Nephron (organoid): ENCODE measurements at regions not wholly inside any gene's neighbourhood (a gene's known extent, or its start where the extent isn't known, plus 50 kb on each side); places are given as distances from the start of the nearest gene placed in this dataset.

Experiments
- H3K27ac Mint-ChIP-seq, 3 experiments: 2 replicates each; pipeline ENCODE4 v1.8.0; 2020; ENCODE audit warnings: mixed read lengths in 3 of 3, mild to moderate bottlenecking in 2 of 3, moderate library complexity in 1 of 3
- H3K27me3 Mint-ChIP-seq: 2 replicates; pipeline ENCODE4 v1.8.0; 2021; ENCODE audit warnings: low read depth, mild to moderate bottlenecking, moderate library complexity, mixed read lengths
- H3K36me3 Mint-ChIP-seq: 2 replicates; pipeline ENCODE4 v1.8.0; 2020; ENCODE audit warnings: low read depth, mixed read lengths
- H3K4me1 Mint-ChIP-seq: 2 replicates; pipeline ENCODE4 v1.8.0; 2020; ENCODE audit warnings: mixed read lengths
- H3K4me3 Mint-ChIP-seq, 3 experiments: 2 replicates each; pipeline ENCODE4 v1.8.0; 2020; ENCODE audit warnings: mild to moderate bottlenecking in 3 of 3, mixed read lengths in 3 of 3, moderate library complexity in 2 of 3
- H3K9me3 Mint-ChIP-seq: 2 replicates; pipeline ENCODE4 v1.8.0; 2020; ENCODE audit warnings: mixed read lengths
- TF ChIP-seq, protein P1 (sequence below), 3 experiments: fragments of 200-600 bp; sonication (generic); IDR thresholded peaks; one replicate each; pipeline ENCODE4 v1.5.0; 2021; ENCODE audit warnings: antibody characterized with exemption in 3 of 3; ENCODE audit not compliant: unreplicated experiment in 3 of 3

DNA sequence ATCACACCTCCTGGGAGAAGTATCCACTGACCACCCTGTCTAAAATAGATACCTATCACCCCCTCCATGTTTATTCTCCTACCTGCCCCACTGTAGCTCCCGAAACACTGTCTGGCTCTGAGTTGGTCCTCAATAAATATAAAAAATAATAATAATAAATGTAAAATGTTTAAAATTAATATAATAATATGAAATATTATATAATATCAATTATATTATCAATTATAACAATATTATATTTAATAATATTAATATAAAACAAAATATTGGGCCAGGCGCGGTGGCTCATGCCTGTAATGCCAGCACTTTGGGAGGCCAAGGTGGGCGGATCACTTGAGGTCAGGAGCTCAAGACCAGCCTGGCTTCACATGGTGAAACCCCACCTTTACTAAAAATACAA is 52.3 kb upstream of the TIAM1 start:
- H3K27ac Mint-ChIP-seq = no peak overlapping the region
- no peak overlapping the region for H3K4me3 Mint-ChIP-seq
- peaks cover 32% of the 10 kb centered on the region for H3K4me1 Mint-ChIP-seq
- H3K36me3 Mint-ChIP-seq = no peaks in the 10 kb centered on the region
- TF ChIP-seq, protein P1, sequence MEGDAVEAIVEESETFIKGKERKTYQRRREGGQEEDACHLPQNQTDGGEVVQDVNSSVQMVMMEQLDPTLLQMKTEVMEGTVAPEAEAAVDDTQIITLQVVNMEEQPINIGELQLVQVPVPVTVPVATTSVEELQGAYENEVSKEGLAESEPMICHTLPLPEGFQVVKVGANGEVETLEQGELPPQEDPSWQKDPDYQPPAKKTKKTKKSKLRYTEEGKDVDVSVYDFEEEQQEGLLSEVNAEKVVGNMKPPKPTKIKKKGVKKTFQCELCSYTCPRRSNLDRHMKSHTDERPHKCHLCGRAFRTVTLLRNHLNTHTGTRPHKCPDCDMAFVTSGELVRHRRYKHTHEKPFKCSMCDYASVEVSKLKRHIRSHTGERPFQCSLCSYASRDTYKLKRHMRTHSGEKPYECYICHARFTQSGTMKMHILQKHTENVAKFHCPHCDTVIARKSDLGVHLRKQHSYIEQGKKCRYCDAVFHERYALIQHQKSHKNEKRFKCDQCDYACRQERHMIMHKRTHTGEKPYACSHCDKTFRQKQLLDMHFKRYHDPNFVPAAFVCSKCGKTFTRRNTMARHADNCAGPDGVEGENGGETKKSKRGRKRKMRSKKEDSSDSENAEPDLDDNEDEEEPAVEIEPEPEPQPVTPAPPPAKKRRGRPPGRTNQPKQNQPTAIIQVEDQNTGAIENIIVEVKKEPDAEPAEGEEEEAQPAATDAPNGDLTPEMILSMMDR (IDR thresholded peaks at IDR 0.05; ENCODE audit: unreplicated experiment in 3 of 3) = no peak
- H3K27me3 Mint-ChIP-seq = peaks cover 23% of the 10 kb centered on the region
- no peaks in the 10 kb centered on the region for H3K9me3 Mint-ChIP-seq

DNA sequence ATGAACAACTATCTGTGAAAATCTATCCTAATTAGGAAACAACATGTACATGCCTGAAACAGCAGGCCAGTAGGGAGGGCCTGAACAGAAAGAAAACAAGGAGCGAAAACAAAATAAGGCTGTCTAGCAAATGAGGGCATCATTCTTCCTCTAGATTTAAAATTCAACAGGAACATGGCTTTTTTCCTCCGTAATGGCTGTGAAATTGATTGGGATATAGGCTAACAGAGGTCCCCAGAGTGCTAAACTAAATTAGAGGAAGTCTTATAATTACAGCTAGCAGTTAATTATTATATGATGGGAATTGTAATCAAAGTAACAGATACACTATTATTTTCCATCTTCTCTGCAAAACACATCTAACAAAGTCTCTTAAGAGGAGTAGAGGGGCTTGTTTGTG is 51.7 kb upstream of the TIAM1 start:
- Mint-ChIP-seq H3K27ac (peak overlapping the region; percentile 1 to 29 (median 13)), H3K27me3 (peaks cover 19% of the 10 kb centered on the region), H3K36me3 (no peaks in the 10 kb centered on the region), H3K4me3 (no peak overlapping the region), H3K4me1 (peaks cover 32% of the 10 kb centered on the region), H3K9me3 (no peaks in the 10 kb centered on the region)
- TF ChIP-seq, protein P1 (IDR thresholded peaks at IDR 0.05; ENCODE audit: unreplicated experiment in 3 of 3) = no peak

DNA sequence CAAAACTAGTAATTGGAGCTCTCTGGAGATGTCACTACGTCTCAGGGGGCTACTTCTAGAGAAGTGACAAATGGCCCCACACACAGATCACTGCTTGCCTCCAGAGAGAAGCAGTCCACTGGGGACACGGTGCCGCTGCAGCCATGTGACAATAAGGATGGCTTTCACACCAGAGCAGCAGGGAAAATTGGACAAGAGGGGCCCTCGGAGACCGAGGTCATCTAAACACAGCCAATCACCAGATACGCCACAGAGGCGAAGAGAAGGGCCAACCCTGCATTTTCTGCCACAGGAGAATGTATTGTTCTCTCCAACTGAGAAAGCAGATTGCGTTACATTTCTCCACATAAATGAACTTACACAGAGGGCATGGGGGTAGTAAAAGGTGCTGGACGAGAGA is 51.2 kb upstream of the TIAM1 start:
- TF ChIP-seq, protein P1 (IDR thresholded peaks at IDR 0.05; ENCODE audit: unreplicated experiment in 3 of 3) = no peak
- H3K9me3 Mint-ChIP-seq = no peaks in the 10 kb centered on the region
- no peak overlapping the region for H3K4me3 Mint-ChIP-seq
- H3K36me3 Mint-ChIP-seq = no peaks in the 10 kb centered on the region
- peak overlapping the region; percentile 1 to 29 (median 13) for H3K27ac Mint-ChIP-seq
- H3K27me3 Mint-ChIP-seq = peaks cover 19% of the 10 kb centered on the region
- peaks cover 32% of the 10 kb centered on the region for H3K4me1 Mint-ChIP-seq

DNA sequence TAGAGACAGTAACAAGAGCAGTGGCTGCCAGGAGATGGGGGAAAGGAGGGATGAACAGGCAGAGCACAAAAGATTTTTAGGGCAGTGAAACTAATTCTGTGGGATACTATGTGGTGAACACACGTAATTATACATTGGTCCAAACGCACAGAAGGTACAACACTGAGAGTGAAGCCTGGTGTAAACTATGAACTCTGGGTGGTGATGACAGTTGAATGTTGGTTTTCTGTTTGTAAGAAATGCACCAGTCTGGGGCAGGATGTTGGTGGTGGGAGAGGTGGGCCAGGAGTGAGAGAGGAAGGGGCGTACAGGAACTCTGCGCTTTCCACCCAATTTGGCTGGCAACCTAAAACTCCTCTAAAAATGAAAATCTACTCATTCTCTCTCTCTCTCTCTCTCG is 50.2 kb upstream of the TIAM1 start:
- H3K27ac Mint-ChIP-seq = peak overlapping the region in 1 of 3 experiments; percentile 26
- peaks cover 19% of the 10 kb centered on the region for H3K27me3 Mint-ChIP-seq
- H3K4me3 Mint-ChIP-seq = no peak overlapping the region
- TF ChIP-seq, protein P1 (IDR thresholded peaks at IDR 0.05; ENCODE audit: unreplicated experiment in 3 of 3) = no peak
- no peaks in the 10 kb centered on the region for H3K9me3 Mint-ChIP-seq
- peaks cover 32% of the 10 kb centered on the region for H3K4me1 Mint-ChIP-seq
- no peaks in the 10 kb centered on the region for H3K36me3 Mint-ChIP-seq
